ENCODE measurements at regions not wholly inside any gene's neighbourhood (a gene's known extent, or its start where the extent isn't known, plus 50 kb on each side); places are given as distances from the start of the nearest gene placed in this dataset.
"Not testable (repeated sequence)": the region's sequence is repeated elsewhere in the genome, so short reads cannot be mapped to it uniquely, and the experiment has no call there.

DNA sequence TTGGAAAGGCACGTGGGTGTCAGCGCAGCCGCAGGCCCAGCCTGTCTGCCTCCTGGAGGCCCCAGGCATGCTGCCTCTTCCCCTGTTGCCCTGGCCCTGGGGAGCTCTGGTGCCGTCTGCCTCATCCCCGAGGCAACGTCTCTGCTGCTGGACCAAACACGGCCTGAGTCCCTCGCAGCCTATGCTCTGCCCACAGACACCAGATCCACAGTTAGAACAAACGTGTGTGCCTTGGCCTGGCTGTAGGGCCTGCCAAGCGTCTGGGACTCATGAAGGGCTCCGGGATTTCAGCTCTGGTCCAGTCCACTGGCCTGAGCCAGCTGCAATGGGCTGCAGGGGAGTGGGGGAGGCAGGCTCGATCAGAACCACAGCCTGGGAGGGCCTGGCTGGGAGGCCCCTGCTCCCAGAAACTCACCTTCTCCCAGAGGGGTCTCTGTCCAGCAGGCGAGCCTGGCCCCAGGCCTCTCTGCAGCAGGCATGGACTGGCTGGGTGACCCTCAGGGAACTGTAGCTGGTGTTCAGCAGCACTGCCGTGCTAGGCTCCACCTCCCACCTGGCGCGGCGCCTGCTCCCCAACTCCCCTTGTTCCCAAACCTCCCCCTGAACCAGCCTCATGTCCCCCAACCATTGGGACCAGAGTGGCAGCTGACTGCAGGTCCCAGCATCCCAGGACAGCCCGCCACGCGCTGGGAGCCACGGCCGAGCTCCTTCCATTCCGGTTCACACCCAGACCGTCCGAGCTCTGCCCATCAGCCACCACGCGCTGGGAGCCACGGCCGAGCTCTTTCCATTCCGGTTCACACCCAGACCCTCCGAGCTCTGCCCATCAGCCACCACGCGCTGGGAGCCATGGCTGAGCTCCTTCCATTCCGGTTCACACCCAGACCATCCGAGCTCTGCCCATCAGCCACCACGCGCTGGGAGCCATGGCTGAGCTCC, 197.0 kb downstream of the DLL1 start:
- no peak for ATAC-seq

DNA sequence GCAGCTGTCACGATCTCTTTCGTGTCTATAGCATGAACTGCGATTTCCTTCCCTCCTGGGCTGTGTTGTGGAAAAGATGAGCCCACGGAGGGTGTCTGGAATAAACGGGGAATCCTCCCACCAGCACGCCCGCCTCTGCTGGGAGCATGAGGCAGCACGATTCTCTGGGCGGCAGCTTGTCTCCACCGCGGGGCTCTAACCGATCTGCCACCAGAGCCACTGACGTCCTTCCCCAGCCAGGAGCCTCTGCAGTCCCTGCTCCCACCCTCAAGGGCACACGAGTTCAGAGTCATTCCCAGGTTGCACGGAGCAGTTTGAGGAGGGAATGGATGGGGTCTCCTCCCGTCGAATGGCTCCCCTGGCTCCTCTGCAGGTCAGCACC, 197.6 kb downstream of the DLL1 start:
- ATAC-seq: no peak

DNA sequence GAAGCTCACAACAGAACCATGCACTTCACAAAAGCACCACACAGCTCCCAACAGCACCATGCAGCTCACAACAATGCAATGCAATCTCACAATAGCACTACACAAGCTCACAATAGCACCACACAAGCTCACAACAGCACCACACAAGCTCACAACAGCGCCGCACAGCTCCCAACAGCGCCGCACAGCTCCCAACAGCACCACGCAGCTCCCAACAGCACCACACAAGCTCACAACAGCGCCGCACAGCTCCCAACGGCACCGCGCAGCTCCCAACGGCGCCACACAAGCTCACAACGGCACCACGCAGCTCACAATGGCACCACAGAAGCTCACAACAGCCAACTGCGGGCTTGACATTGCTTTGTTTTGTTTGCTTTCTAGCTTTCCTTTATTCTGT, 198.1 kb downstream of the DLL1 start:
- ATAC-seq: no peak

DNA sequence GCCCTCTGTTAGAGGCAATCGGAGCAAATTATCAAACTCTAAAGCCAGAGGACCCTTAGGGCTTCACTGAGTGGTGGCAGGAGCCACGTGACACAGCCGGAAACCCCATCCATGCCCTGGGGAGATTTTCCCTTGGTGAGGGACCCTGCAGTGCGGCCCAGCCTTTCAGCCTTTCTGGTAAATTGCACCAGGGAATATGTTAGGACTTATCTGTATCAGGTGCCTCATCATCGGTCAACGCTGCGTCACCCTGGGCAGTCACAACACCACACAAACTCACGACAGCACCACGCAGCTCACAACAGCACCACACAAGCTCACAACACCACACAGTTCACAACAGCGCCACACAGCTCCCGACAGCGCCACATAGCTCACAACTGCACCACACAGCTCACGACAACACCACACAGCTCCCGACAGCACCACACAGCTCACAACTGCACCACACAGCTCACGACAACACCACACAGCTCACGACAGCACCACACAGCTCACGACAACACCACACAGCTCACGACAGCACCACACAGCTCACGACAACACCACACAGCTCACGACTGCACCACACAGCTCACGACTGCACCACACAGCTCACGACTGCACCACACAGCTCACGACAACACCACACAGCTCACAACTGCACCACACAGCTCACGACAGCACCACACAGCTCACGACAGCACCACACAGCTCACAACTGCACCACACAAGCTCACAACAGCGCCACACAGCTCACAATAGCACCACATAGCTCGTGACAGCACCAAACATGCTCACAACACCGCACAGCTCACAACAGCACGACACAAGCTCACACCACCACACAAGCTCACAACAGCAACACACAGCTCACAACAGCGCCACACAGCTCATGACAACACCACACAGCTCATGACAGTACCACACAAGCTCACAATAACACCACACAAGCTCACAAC, 199.0 kb downstream of the DLL1 start:
- ATAC-seq: no peak

GRCh38 chr6:170091000-170091638, 199.8 kb downstream of the DLL1 start:
- no peak for ATAC-seq

DNA sequence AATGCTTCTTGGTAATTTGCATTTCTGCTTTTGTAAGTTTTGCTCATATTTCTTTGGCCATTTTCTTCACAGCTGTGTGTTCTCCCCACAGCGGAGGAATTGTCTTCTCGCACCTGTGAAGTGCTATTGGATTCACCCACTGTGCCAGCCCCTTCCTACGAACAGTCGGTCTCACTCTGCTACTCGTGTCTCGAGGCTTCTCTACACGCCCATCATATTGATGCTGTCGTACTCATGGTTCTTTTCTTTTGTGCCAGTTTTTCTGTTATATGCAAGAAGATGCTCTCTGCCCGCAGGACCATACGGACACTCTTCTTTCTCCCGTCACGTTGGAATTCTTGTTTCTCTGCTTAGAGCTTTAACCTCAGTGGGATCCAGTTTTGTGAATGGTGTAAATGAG, 200.3 kb downstream of the DLL1 start:
- ATAC-seq: no peak

- ATAC-seq: no peak
These were observed 200.9 kb downstream of the DLL1 start for GRCh38 chr6:170089963-170090362.

- peak; percentile 36 for ATAC-seq
These were observed 202.3 kb downstream of the DLL1 start for GRCh38 chr6:170088582-170088955.

DNA sequence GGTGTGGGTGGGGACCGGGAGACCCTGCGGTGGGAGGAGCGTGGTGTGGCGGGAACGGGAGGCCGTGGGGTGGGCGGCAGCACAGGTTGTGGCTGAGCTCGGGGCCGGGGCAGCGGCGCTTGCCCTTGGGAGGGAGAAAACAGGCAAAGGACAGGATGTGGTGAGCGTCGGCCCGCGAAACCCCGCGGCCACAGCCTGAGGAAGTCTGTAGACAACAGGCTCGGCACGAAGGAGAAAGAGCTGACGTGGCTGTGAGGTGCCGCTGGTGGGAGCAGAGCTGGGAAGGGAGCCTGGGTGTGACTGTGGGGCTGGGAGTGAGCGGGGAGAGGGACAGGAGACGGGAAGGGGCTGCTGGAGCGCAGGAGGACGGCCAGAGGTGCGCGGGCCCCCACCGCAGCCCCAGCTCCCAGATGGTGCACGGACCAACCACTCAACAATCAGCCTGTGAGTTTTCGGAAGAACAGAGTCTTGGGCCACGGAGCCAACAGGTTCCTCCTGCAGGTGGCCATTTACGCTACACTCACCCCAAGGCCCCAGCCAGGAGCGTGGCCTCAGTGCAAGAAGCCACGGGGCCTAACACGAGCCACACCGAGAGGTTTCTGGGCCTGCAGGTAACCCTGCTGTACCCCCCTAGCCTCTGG, 202.8 kb downstream of the DLL1 start:
- ATAC-seq: peak; percentile 47

GRCh38 chr6:170087421-170087780, 203.5 kb downstream of the DLL1 start:
- not testable (repeated sequence) for ATAC-seq

DNA sequence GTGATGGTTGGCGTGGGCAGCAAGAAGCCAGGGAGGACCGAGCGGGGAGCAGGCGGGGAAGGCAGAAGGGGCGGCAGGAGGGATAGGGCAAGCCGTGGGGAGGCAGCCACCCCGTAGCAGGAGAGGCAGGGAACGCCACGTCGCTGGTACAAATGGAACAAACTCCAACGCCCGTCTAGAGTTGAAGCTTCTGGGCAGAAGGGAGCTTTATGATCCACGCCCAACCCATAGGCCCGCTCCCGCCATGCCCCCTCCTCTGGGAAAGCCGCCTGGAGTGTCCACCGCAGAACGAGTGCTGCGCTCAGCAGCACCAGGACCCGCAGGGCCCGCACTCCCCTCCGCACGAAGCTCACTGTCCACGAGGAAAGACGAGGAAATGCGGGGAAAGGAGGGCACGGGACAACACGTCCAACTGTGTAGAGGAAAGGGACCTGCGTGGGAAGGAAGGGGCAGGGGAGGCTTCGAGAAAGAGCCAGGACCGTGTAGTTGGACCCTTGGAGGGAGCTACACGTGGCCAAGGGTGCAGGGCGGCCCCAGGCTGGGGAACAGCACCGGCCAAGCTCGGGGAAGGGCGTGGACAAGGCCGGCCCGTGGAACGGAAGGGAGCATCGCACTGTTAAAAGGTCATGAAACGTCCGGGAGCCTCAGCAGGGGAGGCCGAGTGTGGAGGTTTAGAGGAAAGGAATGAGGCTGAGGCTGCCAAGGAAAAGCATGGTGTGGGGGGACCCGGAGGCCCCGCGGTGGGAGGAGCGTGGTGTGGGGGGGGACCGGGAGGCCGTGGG, 204.0 kb downstream of the DLL1 start:
- no peak for ATAC-seq

- ATAC-seq: no peak
These were observed 205.1 kb downstream of the DLL1 start for GRCh38 chr6:170085475-170086401.

GRCh38 chr6:170084166-170084730, 206.6 kb downstream of the DLL1 start:
- ATAC-seq: no peak

GRCh38 chr6:170083236-170084051, 207.4 kb downstream of the DLL1 start:
- no peak for ATAC-seq

DNA sequence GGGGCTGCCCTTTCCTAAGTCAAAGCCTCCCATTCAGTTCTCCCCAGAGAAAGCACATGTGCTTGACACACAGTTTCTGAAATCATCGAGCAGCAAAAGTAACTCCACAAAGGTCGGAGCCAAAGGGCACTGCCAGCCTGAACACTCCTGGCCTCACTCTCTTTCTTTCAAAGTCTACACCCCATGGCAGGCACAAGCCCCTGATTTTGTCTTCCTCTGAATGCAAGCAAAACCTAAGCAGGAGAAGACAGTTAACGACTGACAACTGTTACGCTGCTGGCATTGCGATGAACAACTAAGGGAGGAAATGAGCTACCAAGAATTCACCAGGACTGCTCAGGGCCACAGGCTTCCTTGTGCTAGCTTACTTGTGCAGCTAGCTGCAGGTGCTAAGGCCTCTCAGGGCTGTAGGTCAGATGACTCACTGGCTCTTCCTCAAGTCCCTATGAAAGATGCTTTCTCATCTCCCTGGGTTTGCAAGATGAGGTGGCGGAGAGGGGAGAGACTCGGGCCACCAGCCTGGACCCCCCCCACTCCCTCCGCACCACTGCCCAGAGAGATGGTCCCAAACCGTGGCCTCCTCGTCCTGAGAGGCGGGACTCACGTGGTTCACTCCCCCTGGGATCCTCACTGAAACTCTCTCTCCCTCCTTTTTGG, 208.2 kb downstream of the DLL1 start:
- no peak for ATAC-seq

GRCh38 chr6:170082067-170082466, 208.8 kb downstream of the DLL1 start:
- no peak for ATAC-seq

DNA sequence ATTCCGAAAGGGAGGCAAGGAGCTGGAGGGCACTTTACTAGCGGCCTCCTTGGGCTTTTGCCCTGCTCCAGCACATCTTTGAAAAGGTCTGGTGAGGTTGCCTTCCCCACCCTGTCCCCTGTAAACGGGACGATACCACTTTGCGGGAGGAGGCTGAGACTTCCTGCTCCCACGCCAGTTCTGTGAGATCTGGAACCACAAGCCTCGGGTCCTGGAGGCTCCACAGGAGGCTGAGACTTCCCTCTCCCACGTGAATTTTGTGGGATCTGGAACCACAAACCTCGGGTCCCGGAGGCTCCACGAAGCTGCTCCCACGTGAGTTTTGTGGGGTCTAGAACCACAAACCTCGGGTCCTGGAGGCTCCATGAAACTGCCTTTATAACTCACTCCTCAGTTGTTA, 209.3 kb downstream of the DLL1 start:
- no peak for ATAC-seq

DNA sequence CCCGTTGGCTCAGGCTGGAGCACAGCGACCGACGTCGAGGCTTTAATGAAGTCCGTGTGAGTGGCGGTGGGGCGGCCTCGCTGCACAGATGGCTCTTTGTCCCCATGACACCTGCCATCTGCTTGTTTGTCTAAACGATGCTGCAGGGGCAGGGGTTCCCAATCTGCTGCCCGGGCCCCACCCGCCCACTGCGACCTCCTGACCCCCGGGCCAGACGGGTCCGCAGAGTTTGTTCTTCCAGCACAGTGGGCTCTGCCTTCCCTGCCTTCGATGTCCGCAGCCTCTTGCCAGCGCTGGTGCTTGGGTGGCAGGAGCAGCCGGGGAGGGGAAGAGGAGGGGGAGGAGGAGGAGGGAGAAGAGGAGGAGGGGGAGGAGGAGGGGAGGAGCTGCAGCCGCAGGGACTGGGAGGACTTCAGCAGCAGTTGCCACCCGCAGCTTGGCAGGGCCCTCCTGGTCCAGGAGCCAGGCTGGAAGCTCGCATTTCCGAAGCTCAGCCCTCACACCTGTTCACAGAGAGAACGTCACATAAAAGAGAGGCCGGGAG, 210.0 kb downstream of the DLL1 start:
- no peak for ATAC-seq

Measured in esophagus mucosa (tissue), 1 donor.